HG03025 (cell line): ENCODE measurements at regions not wholly inside any gene's neighbourhood (a gene's known extent, or its start where the extent isn't known, plus 50 kb on each side); places are given as distances from the start of the nearest gene placed in this dataset.

ENCODE experiments used
- ATAC-seq: cut with Tn5 transposase; IDR thresholded peaks from one replicate; pipeline ENCODE4 v1.9.1; 2021; ENCODE audit warnings: mild to moderate bottlenecking, moderate library complexity; ENCODE audit not compliant: unreplicated experiment, low FRiP score

DNA sequence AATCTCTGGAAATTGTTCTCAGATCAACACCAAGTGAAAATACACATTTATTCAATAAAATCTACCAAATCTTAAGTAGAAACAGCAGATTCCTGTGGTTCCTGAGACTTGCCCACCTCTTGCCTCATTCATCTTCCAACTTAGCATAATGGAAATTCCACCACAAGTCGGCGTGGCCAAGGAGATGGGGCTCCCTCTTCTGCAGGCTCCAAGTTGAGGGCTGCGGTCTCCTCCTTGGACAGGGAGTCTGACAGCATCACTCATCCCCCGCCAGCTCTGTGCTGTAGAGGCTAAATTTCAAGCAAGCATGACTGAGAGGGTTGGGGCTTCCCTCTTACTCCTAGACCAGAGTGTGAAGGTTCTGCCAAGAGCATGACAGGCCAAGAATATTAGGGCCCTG is 273.7 kb downstream of the DIRAS2 start:
- no peak for ATAC-seq

DNA sequence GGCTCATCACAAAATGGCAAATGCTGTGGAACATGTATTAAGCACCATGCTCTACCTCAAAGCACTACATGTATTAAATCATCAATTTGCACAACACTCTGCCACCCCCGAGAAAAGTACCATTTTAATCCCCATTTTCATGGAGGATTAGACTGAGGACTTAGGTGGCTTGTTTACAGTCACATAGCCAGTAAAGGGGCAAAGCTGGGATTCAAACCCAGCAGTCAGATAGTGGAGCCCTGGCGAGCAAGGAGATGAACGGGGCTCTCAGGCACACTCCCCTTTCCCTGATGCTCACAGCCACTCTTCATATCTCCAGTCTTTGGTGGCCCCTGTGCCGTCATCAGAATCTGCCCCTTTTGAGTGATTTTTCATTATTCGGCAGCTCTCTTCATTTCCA is 262.9 kb downstream of the DIRAS2 start:
- no peak for ATAC-seq

DNA sequence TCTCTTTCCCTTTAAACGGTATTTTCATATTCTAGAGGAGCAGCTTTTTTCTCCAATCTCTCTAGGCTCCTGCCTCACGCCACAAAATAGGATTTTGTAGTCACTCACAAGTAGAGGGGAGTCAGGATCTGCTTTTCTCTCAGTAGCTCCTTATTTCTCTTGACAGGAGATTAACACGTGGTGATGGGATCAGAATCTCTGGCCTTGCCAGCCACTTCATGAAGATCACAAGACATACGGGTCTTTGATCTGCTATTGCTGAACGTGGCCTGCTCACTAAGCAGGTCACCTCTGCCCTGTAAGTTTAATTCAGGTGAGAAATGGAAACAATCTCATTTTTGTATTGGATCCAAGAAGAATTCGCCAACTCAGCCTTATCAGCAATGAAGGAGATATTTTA is 257.5 kb downstream of the DIRAS2 start:
- no peak for ATAC-seq

DNA sequence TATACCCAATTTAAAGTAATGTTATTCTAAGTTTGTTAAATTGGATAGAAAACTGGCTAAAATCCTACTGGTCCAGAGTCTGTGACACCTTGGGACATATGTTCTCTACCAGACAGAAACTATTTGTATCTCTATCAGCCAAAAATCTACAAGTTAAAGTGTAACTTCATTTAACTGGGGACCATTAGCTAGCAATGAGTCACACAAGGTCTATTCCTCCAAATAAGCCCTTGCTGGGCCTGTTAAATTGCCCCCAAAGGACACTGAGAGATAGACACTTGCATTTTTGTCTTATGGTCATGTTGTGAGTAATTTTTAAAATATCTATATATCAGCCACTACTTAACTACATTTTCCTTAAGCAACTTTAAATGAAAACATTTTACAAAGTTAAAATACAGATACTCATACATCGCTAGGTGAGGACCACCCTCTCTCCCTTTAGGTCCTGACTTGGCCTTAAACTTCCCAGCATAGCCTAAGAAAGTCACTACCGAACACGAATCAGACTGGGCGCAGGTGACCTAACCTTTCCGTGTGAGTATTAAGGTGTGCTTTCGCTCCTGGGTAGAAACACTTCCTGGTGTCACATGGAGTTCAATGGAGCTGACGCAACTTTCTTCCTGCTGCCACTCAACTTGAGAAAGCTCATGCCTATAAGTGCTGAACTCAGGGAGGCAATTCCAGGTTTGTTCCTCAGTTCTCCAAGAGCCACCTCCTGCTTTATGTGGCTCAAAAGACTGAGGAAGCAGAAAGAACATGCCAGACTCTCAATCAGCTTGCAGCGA is 249.1 kb downstream of the DIRAS2 start:
- no peak for ATAC-seq

DNA sequence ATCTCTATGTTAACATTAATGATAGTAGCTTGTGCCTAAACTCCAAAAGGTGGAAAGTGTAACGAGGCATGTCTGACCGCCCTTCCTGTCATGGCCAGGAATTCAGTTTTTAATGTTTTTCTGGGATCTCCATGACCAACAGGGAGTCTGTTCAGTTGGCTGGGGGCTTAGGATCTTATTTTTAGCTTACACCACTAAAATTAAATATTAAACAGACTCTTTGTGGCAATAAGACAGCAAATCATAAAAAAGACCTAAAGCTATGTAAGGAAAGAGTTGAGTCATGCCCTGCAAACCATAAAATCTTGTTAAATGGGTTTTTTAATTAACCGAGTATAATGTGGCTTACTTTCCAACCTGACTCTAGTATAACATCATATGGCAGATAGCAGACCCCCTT is 247.8 kb downstream of the DIRAS2 start:
- ATAC-seq, result no peak

DNA sequence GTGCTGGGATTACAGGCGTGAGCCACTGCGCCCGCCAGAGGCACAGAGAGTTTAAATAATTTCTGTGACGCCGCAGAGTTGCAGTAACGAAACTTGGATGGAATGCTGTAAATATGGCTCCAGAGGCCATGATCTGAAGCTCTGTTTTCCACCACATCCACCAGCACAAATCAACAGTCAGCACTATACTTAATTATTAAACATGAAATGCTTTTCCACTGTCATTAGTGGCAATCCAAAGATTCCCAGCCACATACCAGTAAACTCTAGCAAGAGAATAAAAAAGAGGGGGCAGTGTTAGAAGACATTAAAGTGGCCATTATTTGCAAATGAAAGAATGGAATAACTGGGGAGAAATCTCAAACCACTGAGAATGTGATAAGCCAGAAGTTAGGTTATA is 242.5 kb downstream of the DIRAS2 start:
- no peak for ATAC-seq

DNA sequence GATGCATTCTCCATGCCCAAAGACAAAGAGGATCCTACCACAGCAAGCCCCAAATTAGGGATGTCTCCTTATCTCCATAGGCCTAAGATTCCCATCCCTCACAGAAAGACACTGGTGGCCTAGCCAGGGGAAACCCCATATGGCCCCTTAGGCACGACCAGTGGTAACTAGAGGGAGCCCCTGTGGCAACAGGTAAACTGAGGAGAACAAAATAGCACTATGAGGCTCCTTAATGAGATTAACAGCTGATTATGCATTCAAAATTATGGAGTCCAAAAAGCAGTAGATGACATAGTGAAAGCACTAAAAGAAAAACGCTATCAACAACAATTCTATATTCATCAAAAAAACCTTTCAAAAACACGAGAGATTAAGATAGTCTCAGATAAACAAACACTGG is 234.0 kb downstream of the DIRAS2 start:
- no peak for ATAC-seq

DNA sequence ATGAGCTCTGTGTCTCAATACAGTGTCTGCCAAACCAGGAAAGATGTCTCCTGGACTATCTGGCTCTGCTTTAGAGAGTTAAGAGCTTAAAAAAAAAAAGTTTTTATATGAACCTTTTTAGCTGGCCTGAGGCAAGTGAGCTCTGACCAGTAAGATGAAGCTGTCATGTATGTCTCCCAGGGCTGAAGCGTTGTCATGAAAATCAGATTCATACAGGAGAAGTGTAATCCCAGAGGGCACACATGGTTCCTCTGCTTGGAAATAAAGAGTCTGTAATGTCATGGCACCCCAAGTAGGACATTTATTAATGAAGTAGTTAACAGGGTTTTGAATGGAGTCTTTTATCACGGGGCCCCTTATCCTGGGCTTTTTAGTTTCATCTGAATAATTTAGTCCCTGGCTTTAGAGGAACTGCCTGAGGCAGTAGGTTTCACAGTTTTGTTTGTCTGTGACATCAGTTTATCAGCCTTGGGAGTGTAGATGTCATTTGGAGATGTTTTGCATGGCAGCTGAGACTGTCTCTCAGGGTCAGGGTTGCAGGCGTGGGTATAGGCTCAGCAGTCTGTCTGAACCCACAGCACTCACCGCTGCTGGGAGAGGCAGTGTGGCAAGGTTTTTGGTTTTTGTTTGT is 223.3 kb downstream of the DIRAS2 start:
- ATAC-seq, result no peak

DNA sequence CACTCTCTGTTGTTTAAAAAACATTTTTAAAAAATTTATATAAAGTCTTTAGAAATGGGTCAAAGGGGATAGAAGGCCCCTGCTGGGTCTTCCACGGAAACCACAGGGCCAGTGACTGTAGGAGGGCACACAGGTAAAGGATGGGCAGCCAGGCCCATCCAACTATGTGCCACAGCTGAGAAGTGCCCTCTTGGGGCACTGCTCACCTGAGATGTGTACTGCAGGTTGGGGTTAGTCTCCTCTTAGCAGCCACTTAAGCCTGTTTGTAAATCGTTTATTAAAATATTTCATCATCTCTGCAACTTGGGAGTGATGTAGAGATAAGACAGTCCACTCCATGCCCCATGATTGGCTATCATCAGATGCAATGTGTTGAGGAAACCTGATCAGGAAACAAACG is 222.4 kb downstream of the DIRAS2 start:
- ATAC-seq, result no peak

DNA sequence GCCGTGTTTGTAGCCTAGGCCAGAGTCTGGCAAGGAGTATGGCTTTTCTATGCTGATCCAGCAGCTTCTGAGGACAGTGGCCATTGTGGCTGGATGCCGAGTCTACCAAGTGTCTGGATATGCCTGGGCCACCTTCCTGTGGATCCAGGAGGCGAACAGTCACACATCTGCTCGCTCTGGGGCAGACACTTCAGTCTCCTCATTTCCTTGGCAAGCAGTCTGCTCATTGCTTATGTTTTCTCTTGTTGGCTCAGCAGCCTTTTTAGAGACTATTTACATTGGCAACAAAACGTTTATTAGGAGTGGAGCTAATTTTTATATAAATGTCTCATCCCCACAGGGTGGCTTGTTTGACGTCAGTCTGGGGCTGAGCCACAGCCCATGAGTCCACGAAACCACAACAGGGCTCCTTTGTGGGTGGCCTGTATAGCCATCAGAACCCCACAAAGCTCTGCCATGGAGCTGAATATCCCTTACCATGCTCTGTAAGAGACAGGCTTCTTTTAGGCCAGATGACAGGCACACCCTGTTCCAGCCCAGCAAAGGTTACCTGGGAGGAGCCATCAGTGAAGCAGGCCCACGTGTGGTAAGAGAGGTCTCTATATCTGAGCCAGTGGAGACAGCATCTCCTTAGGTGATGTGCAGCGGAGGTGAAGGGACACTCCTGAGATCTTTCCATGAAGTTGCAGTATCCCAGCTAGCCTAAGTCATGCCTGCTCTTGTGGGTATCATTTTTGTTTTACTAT is 221.7 kb downstream of the DIRAS2 start:
- ATAC-seq, result no peak

DNA sequence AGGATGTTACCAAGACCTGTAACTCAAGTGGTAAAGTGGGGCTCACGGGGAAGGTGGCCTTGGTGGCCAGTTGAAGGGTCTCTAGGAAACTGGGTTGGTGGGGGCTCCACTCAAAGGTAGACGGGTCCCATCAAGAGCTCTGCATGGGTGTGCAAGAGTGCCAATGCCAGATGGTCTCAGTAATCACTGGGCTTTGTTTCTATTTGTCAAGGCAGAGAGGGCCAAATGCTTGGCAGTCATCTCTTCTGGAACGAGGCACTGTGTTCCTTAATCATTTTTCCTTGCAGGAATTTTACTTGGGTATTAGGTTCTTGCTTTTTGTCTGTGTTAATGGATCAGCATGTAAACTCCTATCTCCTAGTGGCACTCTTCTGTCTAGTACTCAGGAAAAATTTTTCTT is 220.8 kb downstream of the DIRAS2 start:
- ATAC-seq, result no peak

DNA sequence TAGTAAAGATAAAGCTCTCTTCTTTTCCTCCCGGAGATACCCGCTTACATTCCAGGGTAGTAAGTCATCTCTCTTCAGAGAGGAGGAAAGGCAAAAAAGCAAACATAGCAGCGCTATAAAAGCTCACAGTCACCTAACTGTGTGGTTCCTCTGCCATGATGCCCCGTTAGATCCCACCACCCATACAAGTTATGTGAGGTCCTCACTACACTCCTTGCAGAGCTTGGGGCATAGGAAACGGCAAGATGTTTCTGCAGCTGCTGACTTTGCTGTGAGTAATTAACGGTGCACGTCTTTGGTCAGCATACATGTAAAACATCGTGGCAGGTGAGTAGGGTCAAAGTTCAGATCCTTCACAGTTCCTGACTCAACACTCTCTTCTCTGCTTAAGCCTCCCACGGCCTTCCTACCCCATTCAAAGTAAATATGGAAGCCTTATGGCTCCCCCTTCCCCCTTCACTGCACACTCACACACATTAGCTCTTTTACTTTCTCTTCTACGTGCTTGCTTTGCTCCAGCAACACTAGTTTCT is 218.9 kb downstream of the DIRAS2 start:
- no peak for ATAC-seq

DNA sequence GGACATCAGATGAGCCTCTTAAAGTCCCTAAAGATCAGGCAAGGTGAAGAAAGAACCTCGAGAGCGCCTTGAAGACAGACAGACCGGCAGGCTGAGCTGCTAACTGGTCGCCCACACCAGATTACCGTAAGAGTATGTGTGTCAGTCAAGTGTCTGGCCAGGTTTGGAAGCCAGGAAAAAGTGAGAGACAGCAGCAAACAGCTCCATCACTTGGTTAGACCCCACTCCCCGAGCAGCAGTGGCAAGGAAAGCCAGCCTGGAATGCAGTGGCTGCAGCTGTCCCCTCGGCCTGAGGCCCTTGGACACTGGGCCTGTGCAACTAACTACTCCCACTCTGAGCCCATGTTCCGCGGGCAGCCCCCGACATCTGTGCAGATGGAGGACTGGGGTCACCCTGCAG is 214.1 kb downstream of the DIRAS2 start:
- no peak for ATAC-seq

DNA sequence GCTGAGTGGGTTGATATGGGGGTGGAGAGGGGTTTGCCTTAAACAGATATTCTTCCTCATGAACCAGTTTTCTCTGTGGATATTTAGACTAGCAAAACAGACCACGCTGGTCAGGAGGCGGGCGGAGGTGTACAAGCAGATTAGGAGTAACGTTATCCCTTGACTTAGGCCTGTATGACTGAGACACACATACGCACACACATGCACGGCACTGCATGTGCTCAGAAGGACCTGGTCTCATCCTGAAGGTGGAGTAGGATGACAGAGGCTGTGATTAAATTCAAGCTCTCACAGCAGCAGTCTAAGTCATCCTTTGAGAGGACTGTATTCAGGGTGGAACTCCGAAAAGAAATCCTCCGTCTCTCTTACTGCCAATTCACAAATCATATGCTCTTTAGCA is 209.7 kb downstream of the DIRAS2 start:
- ATAC-seq, result no peak

DNA sequence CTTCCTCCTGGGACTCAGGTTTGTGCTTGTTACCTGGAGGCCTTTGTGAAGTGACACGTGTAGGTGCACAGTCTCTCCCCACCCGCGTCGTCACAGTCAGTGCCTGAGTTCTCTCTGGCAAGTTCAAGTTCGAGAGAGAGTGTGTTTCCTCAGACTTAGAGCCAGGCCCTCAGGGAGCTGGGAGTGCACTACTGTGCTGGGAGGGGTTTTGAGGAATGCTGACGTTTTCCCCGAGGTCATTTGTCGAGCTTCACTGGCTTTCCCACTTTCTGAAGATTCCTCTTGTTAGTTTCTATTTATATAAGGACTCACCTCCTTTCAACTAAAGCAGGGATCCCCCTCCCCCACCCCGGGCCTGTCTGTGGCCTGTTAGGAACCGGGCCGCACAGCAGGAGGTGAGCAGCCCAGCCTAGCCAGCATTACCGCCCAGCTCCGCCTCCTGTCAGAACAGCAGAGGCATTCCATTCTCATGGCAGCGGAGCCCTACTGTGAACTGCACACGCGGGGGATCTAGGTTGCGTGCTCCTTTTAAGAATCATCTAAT is 209.2 kb downstream of the DIRAS2 start:
- no peak for ATAC-seq

DNA sequence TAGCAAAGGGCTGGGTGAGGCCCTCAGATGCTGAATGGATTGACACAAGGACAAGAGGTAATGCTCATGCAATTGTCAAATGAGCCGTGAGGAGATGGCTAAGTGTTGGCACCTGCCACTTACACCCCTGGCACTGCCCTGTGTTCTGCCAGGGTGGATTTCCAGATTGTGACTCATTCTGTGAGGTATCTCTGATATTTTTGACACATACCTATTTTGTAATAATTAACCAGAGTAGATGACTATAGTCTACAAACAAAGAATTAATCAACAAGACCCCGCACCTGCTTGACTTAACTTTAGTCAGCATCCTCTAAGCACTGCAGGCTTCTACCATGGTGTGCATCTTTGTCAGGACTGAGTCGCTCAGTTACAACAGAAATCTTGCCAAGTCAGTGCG is 200.8 kb downstream of the DIRAS2 start:
- no peak for ATAC-seq

DNA sequence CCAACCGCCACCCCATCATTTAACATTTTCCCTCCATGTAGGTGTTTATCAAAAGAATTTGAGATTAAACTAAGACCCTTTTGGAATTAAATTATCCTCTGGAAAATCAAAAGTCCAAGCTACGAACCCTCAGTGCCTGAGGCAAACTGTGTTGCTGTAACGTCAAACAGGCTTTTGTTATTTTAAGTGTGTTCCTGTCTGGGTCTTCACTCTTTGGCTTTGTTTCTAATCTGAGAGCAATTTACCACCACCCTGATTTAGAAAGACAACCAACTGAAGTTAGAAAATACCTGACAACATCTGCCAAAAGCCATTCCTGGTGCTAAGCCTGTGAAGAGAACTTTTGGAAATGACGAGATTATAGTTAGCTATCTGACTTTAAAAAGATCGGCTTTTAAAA is 199.9 kb downstream of the DIRAS2 start:
- no peak for ATAC-seq

DNA sequence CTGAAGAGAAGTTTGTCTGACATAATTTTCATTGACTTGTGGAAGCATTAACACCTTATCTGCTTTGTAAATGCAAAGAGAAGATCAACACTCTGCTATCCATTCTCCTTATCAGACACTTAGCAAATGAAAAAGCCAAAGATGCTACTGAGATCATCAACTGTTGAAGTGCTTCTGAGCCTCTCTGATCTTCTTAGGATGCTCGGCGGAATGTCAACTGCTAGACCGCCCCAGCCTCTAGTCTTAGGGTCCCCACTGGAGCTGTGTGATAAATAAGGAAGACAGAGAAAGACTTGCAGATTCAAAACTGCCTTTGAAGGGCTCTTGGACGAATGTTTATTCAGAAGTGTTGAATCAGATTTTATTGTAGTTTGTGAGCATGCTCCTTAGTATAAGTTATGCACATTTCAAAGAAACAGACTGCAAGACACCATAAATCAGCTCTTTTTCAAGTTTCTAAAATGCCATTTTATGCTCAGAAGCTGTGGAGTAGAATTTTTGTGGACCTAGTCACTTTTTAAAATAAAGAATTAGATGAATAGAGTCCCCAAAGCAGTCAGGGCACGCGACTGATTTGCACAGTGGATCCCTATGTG is 197.9 kb downstream of the DIRAS2 start:
- no peak for ATAC-seq

DNA sequence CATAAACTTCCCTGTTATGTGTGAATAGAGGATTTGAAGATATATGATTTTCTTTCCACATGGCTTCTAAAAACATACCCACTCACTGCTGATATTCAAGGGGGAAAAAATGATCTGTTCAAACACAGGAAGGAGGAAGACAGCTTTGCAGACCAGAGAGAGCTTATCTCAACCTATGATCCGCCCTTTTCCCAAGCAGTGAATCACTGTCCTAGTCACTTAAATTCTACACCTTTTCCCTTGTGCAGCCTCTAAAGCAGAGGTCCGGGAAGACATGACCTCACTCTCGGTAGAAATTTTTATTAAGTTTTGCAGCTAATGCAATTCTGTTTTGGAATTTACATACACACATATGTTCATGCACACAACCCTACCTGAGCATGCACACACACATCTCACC is 197.2 kb downstream of the DIRAS2 start:
- no peak for ATAC-seq

DNA sequence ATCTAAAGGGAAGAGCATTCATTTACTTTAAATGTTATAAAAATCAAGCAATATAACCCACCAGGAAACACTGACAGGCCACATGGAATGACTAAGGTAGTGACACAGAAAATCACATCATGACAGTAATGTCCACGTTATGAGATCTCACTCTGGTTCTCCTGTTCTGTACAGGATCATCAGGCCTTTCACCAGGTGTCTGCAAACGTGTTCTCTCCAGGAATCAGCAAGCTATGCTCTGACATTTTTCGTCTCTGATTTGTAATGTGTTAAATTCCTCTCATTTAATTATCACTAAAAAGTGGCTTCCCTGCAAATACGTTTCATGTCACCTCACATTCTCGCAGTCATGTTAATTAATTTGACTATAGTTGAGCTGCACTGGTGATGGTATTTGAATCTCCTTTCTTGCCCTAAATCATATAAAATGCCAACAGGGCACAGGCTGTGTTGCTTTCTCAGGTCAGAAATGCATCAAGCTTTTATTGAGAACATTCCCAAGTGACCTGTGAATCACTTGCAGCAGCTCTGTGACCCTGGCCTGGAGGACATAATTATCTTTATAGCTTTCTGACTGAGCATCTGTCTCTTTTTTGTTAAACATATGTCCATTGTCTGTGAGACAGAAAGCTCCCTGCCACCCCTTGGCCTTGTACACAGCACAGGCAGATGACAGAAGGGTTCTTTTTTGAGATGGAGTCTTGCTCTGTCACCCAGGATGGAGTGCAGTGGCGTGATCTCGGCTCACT is 196.2 kb downstream of the DIRAS2 start:
- ATAC-seq, result no peak
